HS-27A (cell line): ENCODE measurements at regions not wholly inside any gene's neighbourhood (a gene's known extent, or its start where the extent isn't known, plus 50 kb on each side); places are given as distances from the start of the nearest gene placed in this dataset.

Source experiments
- DNase-seq: peaks from one replicate; pipeline ENCODE4 v3.0.0-alpha.2; 2012; ENCODE audit warnings: low read depth, missing footprints

DNA sequence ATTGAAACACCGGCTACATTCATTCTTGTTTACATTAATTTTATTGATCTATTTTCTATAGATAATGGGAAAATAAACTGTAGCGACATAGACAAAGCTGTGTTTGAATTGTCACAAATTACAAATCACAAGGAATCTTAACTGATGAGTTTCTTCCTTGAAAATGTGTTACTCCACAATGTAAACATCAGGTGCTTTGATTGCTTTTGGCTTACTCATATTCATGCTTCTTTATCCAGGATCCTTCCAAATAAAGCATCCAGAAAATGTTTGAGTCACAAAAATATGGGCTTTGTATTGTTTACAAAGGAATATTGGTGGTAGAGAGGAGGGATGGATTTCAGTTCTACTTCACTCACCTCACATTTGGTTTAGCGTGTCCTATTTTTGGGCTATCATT, 64.0 kb downstream of the BMP2 start:
- no peak for DNase-seq

DNA sequence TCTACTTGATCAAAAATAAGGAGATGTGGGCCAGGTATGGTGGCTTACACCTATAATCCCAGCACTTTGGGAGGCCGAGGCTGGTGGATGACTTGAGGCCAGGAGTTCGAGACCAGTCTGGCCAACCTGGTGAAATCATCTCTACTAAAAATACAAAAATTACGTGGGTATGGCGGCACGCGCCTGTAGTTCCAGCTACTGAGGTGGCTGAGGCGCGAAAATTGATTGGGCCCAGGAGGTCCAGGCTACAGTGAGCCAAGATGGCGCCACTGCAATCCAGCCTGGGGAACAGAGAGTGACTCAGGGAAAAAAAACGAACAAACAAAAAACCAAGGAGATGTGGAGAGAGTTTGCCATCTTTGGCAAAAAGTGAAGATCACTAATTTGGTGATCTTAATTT, 65.3 kb downstream of the BMP2 start:
- DNase-seq = no peak

DNA sequence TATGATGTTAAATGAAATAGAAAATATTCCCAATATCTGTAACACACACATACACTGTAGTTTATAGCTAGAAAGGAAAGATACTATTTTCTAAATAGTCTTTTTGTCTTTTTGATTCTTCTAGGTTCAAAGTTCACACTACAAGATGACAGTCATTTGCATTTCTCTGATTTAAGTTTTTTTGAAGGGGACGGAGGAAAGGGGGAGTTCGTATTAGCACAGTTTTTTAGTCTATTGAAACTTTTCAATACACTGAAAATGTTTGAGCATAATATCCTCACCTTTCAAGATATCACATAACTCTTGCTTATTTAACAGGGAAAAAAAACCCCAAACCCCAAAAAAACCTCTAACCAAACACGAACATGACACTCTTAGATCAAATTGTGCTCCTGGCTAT, 68.1 kb downstream of the BMP2 start:
- DNase-seq = no peak

DNA sequence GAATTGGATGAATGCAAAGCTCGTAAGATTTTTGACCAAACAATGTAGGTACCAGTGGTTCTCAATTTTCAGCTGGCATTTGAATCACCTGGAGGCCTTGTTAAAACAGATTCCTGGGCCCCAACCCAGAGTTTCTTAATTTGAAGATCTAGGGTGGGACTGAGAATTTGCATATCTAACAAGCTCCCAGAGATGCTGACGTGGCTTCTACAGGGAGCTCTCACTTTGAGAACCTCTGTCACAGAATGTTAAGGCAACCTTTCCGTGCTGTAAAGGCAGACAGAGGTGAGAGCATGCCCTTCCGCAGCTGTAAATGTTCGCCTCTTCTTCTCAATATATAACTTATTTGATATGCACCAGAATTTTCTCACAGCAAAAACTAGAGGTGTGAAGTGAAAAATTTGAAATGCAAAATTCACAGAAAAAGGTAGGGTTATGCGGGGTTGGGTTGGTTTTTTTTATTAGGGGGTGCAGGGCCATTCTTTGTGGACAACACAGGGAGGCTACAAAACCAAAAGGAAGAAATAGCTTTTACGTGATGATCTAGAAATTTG, 69.4 kb downstream of the BMP2 start:
- no peak for DNase-seq

DNA sequence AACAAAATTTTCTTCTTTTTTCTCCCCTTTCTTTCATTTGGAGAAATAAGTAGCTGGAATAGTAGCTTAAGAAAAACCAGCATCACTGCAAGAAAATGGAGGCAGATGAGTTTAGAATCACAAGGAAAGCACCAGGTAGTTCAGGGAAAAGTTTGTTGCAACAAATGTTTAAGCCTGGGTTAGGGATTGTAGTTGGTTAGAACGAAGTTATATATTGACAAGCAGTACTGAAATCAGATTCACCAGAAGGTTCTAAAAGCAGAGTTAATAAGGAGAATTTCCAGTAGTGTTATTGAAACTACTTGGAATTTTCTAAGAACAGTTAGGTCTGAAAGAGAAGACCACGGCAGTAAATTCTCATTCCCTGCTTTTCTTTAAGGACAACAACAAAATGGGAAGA, 70.2 kb downstream of the BMP2 start:
- DNase-seq = no peak

DNA sequence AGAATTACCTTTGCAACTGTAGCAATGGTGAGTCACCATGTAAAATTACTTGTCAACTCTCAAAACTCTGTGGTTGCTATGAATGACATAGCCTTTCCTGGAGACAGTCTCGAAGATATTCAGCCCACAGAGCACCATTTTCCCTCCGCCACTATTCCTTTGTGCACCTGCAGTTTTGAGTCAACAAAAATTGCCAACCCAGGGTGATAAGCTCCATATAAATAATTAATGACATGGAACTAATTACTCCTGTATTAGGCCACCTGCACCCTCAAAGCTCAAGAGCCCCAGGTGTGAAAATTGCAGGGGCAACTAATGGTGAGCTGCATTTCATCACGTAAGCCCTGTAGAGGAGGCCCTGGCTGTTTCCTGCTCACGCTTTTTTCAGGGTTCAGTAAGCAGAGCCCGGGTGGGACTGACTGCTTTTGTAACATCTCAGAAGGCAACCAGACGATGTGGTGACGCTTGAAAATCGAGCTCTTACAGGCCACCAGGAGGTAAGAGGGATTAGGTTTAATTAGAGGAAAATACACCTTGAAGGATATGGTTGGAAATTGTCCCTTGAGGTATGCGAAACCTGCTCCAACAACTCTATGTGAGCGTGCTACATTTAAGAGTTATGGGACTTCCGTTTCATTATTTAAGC, 70.8 kb downstream of the BMP2 start:
- no peak for DNase-seq

DNA sequence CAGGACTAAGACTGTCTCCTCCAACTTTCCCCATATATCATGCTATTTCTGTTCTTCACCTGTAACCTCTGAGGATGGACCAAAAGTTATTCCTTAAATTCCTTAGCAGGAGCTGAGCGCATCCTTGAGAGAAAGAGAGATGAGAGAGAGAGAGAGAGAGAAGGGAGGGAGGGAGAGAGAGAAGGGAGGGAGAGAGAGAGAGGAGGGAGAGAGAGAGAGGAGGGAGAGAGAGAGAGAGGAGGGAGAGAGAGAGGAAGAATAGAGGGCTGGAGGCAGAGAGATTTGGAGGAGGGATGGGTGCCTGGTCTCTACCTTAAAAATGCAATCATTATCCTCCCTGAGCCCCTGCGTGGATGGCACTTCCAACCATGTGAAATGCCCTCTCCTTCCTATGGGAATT, 73.6 kb downstream of the BMP2 start:
- no peak for DNase-seq

DNA sequence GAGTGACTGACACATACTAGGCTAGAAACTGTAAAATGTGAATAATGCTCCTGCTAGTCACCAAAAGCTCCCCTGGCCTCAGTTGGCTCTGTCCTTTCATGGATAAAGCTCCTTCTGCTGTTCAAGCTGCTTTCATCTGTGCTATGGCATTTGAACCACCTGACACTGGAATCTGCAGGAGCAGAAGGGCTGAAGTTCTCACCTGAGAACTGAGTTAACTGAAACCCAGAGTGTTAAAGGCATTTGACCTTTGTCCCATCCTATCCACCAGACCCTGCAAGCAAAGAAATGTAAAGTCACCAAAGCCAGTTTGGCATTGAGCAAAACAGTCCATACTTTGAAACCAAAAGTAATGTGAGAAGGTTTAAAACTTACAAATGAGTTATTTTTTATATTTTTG, 77.7 kb downstream of the BMP2 start:
- DNase-seq = no peak

DNA sequence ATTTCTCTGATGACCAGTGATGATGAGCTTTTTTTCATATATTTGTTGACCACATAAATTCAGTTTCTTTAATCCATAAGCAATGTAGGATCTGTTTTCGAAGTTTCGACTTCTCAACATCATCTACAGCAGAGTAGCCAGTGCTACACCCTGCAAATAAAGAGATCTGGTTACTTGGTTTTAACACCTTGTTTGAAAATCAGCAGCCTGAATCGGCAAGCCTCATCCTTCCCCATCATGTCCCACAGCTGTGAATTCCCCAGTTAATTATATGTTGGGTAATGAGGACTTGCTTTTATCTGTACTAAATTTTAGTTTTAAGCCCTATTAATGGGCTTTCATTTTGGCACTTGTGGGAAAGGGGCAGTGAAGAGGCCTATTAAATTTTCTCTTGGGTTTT, 80.6 kb downstream of the BMP2 start:
- DNase-seq = no peak

DNA sequence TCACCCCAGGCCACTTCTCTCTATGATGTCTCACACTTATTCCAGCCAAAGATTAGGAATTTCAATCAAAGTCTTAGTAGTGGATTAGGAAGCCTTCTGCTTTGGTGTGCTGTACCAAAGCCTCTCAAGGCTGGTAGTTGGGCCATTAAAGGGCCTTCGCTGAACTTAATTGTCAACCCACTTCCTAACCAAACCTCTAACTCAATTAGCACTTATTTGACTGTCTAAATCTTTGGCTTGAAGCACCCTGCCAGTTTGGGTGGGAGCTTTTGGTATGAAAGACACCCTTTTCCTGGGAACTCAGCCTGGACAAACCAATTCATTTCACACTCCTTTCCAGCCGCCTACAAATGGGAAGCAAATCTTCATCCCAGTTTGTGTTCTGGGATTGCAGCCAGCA, 81.5 kb downstream of the BMP2 start:
- no peak for DNase-seq

DNA sequence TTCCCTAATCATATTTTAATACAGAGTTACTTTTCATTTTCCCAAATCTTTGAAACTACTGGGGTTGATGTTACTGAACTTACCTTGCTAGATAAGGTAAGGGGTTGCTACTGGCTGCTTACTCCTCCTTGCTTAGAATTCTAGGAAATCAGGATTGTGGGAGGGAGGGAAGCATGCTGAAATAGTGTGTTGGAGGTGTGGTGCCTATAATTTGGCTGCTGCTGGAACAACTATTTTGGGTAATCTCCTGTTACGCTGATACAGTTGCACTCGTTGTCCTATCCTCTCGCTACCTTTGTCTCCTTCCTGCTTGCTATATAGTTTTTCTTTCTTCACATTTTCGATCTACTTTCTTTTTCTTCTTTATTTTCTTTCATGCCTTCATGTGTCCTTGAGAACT, 83.7 kb downstream of the BMP2 start:
- no peak for DNase-seq

DNA sequence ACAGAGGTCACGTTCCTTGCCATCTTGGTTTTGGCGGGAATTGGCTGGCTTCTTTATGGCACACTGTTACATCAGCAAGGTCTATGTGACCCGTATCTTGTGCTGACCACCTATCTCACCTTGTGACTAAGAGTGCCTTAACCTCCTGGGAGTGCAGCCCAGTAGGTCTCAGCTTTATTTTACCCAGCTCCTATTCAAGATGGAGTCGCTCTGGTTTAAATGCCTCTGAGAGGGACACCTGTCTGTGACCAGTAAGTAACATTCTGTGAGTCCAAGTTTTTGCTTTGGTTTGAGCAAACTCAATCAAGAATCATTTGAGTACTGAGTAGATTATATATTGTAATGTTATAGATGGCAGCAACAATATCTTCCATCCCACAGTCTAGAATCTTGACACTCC, 85.0 kb downstream of the BMP2 start:
- no peak for DNase-seq

DNA sequence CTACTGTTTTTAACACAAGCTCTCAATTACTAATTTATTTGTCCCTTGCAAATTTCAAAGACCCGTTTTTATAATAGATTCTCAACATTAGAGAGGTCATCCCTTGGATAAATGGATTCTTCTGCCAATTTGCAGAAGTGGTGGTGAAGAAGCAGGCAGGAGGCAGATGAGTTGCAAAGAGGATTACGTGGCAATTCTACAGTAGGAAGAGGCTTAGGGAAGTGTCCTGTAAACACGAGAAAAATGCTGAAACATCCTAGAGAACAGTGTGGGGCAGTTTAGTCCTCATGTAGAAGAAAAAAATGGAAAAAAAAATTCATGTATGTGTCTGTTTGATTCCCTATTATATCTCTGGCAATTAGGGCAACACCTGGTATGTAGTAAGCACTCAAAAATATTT, 87.6 kb downstream of the BMP2 start:
- no peak for DNase-seq

DNA sequence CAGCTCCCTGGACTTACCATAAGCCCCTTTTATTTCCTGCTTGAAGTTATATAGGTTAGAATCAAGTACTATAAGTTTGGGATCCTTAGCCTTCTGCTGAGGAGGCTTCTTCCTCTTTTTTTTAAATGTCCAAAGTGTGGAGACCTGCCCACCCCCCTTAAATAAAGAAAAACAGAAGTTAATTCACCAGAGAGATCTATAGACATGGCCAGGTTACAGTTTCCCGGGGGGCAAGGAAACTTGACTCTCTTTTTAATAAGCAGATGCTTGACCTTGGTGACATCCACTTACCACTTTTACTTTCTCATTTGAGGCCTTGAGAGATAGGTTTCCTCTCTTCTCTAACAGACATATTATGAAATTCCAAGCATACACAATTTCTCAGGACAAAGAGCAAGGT, 88.3 kb downstream of the BMP2 start:
- no peak for DNase-seq

DNA sequence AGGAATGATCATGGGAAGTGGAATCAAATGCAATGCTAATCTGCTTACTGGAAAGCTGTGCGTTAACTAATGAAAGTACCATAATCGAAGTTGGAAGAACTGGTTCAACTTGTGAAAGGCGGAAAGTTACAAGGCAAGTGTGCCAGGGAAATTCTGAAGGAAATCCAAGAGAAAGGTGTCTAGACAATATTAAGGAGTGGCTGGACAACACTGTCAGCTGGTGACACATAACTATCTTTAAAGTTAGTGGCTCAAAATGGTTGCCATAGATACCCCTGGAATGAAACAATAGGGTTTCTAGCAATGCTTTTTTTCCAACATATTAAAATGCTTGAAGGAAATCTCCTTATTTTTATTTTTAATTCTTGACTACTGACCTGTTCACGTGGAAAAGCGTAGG, 90.4 kb downstream of the BMP2 start:
- no peak for DNase-seq

DNA sequence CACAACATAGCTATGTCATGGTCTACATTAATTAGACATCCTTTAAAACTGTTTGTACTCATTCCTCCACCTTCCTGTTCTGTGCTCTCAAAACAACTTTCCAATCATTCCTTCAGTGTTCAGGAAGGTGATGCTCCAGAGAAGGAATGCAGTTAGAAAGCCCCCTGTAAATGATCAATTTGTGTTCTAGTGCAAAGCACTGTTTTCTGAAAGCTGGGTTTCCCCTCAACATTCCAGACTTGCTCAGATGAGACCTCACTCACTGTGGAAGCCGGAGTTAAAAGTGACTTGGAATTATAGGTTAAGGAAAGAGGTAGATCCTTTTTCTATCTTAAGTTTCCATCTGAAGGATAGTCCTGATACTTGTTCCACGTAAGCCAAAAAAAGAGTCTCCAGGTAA, 95.9 kb downstream of the BMP2 start:
- DNase-seq = no peak

DNA sequence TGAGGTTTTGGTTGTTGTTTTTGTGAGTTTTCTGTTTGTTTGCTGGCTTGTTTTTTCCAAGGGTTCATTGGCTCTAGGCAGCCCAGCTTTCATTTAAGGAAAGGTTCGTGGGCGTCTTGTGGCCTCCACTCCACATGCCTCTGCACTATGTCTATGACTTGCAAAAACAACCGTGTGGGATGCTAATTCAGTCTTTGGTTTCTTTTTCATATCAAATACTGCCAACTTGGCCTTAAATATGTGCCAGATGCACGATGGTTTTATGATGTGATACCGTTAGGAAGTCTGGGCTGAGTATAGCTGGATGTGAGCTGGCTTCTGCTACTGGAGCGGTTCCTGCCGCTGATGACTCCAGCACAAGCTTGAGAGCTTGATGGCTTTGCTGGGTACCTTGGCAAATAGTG, 96.3 kb downstream of the BMP2 start:
- no peak for DNase-seq

DNA sequence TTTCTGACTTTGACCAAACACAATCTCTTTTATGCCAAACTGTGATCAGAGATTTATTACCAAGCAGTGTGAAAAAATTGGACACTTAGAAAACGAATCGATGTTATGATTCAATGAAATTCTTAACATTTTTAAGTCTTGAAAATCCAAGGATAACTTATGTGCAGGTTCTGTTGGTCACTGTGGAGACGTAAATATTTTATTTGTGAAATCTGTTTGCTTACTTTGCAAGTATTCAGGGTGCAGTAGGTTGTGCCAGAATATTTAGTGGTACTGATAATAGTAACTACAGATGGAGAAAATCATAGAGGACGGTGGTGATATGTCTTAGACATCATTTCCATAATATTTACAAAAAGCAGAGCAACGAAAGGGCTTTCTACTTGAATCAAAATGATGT, 97.3 kb downstream of the BMP2 start:
- no peak for DNase-seq

DNA sequence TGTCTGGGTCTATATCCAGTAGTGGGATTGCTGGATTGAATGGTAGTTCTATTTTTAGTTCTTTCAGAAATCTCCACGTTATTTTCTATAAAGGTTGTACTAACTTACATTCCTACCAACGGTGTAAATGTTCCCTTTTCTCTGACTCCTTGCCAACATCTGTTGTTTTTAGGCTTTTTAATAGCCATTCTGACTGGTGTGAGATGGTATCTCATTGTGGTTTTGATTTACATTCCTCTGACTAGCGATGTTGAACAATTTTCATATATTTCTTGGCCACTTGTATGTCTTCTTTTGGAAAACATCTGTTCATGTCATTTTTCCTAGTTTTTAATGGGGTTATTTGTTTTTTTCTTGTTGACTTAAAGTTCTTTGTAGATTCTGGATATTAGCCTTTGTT, 99.3 kb downstream of the BMP2 start:
- no peak for DNase-seq

DNA sequence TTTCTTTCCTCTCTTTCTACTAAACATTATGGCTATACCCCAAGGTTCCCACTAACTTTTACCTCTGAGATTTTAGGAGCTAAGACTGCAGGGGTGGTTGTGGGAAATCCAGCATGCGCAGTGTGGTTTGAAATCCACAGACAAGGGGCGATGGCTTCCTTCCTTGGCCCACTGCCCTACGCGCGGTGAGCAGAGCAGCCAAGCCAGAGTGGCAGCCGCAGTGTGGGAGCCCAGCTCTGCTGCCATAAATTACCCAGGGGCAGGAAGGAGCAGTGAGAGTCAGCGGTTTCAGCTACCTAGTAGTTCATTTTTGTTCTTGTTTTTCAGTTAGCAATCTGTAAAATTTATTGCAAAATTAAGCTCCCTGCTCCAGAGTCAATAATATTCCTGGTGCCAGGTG, 101.4 kb downstream of the BMP2 start:
- DNase-seq = no peak

DNA sequence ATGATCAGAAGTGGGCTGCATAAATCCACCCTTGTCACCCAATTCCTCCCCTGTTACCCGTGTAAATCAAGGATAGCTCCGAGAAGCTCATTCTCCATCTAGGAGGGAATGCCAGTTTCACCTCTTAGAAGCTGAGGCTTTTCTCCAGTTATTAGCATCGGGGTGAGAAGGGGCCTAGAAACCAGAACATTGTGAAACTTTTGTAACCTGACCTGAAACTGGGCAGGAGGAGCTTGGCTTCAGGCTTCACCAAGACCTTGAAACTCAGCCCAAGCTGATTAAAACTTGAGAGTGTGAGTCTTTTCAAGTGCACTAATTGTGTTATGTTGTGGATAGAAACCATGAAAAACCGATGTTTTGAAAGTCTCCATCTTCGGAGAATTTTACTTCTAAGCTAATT, 103.1 kb downstream of the BMP2 start:
- no peak for DNase-seq

DNA sequence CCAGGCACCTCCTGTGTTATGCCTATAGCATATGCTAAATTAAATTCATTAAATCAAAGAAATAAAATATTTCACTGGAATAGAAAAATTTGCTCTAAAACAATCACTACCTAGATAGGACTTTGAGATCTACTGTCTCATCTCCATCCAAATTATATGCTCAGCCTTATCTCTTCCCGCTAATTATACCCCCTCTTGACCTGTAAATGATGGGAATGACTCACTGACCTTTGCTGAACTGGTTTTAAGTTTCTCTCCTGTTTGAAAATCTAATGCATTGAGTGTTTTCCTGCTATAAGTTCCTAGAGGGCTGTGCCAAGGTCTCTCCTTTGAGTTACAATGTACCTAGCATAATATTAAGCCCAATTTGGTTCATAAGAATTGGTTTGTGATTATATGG, 110.1 kb downstream of the BMP2 start:
- DNase-seq = no peak

DNA sequence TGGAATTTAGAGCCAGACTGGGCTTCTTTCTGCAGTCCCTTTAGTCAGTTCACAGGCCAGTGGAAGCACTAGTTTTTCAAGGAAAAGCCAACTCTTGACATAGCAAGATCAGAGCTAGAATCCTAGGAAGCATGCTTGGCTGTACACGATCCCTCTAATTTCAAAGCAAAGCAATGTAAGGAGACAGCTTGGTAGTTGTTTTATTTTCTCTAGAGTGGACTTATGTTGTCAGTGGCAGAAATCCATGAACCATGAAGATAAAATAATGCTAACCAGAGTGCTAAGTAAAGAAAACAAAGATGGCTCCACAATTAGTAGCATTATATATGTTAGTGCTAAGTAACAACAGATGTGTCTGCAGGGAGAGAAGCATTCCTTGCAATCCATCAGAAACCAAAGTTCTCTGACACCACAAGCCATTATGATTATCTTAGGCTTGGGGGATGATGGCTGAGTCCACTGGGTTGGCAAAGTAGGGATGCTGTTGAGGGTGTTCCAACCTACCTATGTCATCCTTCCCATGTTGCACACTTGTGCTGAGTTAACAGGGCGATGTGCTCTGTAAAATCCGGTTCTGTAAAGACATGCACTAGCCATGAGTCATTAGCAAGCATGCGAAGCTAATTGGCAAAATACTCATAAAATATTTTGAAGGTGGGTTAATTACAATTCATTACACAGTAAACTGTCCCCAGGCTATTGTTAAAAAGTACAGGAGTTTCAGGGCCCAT, 115.2 kb downstream of the BMP2 start:
- no peak for DNase-seq

DNA sequence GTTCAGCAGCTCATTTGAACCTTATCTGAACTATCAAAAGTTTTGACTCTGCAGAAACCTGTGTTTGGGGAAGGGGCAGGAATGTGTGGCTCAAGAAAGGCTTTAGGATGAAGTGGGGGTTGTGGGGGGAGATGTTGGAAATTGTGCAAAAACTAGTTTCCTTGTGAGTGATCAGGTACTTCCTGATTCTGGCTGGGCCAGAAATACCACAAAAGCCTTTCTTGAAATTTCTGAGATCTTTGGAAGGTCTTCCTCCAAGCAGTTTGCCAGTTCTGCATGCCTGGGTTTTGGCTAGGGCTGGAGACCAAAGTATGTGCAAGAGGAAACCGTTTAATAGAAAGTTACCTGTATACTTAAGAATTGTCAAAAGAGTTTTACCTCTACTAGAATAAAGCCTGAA, 116.6 kb downstream of the BMP2 start:
- DNase-seq = no peak
